HEK293T (cell line): ENCODE measurements at regions not wholly inside any gene's neighbourhood (a gene's known extent, or its start where the extent isn't known, plus 50 kb on each side); places are given as distances from the start of the nearest gene placed in this dataset.

Experiments
- BHLHE40 ChIP-seq: fragments of 450-650 bp; IDR thresholded peaks from 2 replicates; pipeline ENCODE4 v1.6.1; 2016; ENCODE audit warnings: mild to moderate bottlenecking, moderate library complexity, borderline replicate concordance
- CTBP1 ChIP-seq: fragments of 450-650 bp; IDR thresholded peaks from 2 replicates; pipeline ENCODE4 v1.6.1; 2016; ENCODE audit warnings: borderline replicate concordance
- FOXK2 ChIP-seq: fragments of 450-650 bp; IDR thresholded peaks from 2 replicates; pipeline ENCODE4 v1.6.1; 2016; ENCODE audit warnings: mild to moderate bottlenecking
- SP1 ChIP-seq: fragments of 450-650 bp; IDR thresholded peaks from 2 replicates; pipeline ENCODE4 v1.6.1; 2017
- SUZ12 ChIP-seq: fragments of 450-650 bp; IDR thresholded peaks from 2 replicates; pipeline ENCODE4 v1.6.1; 2016; ENCODE audit warnings: mild to moderate bottlenecking
- TARDBP ChIP-seq: fragments of 450-650 bp; IDR thresholded peaks from 2 replicates; pipeline ENCODE4 v1.6.1; 2016
- TF ChIP-seq, protein P1 (sequence below): fragments of 450-650 bp; IDR thresholded peaks from 2 replicates; pipeline ENCODE4 v1.6.1; 2016

DNA sequence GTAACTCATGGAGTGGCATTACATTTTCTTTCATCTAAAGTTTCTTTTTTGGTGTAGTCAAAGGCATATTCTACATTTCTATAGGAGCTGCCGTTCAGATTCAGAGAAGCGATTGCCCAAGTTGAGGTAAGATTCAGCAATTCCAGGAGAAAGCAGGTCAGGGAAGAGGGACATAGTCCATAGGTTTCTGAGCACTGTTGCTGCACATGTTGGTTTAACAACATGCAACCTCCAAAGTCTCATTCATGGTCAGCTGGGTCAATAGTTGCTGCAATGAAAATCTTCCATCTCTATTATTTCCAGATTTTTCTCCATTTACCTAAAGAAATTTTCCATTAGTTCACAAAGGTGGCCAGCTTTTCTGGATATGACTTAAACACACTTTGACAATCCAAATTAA, 682.3 kb upstream of the MAN1A1 start:
- no peak for TF ChIP-seq SP1
- TF ChIP-seq, protein P1, sequence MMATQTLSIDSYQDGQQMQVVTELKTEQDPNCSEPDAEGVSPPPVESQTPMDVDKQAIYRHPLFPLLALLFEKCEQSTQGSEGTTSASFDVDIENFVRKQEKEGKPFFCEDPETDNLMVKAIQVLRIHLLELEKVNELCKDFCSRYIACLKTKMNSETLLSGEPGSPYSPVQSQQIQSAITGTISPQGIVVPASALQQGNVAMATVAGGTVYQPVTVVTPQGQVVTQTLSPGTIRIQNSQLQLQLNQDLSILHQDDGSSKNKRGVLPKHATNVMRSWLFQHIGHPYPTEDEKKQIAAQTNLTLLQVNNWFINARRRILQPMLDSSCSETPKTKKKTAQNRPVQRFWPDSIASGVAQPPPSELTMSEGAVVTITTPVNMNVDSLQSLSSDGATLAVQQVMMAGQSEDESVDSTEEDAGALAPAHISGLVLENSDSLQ, result no peak
- no peak for TF ChIP-seq FOXK2
- TF ChIP-seq TARDBP, result no peak
- no peak for TF ChIP-seq SUZ12
- no peak for TF ChIP-seq BHLHE40
- TF ChIP-seq CTBP1, result no peak
